ENCODE measurements at regions not wholly inside any gene's neighbourhood (a gene's known extent, or its start where the extent isn't known, plus 50 kb on each side); places are given as distances from the start of the nearest gene placed in this dataset.

DNA sequence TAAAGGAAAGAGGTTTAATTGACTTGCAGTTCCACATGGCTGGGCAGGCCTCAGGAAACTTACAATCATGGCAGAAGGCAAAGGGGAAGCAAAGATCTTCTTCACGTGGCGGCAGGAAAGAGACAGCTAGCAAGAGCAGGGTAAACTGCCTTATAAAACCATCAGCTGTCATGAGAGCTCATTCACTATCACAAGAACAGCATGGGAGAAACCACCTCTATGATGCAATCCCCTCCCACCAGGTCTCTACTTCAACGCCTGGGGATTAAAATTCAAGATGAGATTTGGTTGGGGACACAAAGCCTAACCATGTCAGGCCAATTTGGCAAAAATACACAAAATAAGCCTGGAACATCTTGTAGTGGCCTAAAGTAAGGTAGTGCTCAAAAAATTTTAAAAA lies 152.6 kb downstream of the COL6A3 start:
- TF ChIP-seq POLR2AphosphoS5 (IDR thresholded peaks at IDR 0.05) (no peak), POLR2A (IDR thresholded peaks at IDR 0.05) (no peak), EP300 (IDR thresholded peaks at IDR 0.05) (no peak)
- TF ChIP-seq, protein P1, sequence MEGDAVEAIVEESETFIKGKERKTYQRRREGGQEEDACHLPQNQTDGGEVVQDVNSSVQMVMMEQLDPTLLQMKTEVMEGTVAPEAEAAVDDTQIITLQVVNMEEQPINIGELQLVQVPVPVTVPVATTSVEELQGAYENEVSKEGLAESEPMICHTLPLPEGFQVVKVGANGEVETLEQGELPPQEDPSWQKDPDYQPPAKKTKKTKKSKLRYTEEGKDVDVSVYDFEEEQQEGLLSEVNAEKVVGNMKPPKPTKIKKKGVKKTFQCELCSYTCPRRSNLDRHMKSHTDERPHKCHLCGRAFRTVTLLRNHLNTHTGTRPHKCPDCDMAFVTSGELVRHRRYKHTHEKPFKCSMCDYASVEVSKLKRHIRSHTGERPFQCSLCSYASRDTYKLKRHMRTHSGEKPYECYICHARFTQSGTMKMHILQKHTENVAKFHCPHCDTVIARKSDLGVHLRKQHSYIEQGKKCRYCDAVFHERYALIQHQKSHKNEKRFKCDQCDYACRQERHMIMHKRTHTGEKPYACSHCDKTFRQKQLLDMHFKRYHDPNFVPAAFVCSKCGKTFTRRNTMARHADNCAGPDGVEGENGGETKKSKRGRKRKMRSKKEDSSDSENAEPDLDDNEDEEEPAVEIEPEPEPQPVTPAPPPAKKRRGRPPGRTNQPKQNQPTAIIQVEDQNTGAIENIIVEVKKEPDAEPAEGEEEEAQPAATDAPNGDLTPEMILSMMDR (IDR thresholded peaks at IDR 0.05): no peak

Measured in suprapubic skin (tissue), 4 donors.